CD4-positive, alpha-beta T cell (primary cell): ENCODE measurements at regions not wholly inside any gene's neighbourhood (a gene's known extent, or its start where the extent isn't known, plus 50 kb on each side); places are given as distances from the start of the nearest gene placed in this dataset.

Source experiments
- ATAC-seq: fragments of 200-7000 bp; cut with Tn5 transposase; one replicate; pipeline ENCODE4 v1.10.0; 2022; ENCODE audit warnings: mild to moderate bottlenecking; ENCODE audit not compliant: poor library complexity
- CTCF ChIA-PET: fragments of 350-600 bp; sonication (Branson Sonifier 250); formaldehyde crosslinking; loops from one replicate; lab custom pipeline; 2021; ENCODE audit warnings: antibody characterized with exemption, inconsistent platforms; lab: Charles Lee
- POLR2A ChIA-PET: fragments of 350-600 bp; sonication (Branson Sonifier 250); formaldehyde crosslinking; loops from one replicate; lab custom pipeline; 2021; ENCODE audit warnings: antibody characterized with exemption, inconsistent platforms; lab: Charles Lee
- DNase-seq, 14 experiments: peaks; one replicate each; pipeline ENCODE4 v3.0.0-alpha.2; 2013 to 2020; ENCODE audit warnings: mixed read lengths in 2 of 14
- H3K27ac ChIP-seq, 2 donors: one replicate each; pipeline versions ENCODE4 v1.5.1 to v1.7.0; 2013; ENCODE audit warnings: low read length in 2 of 2, low read depth in 1 of 2, mild to moderate bottlenecking in 1 of 2
- H3K27me3 ChIP-seq, 2 experiments: 1 replicate in 1 of 2; 2 replicates in 1 of 2; pipeline versions ENCODE4 v1.6.1 to v1.7.0; 2013; ENCODE audit warnings: low read length in 2 of 2, control low read depth in 1 of 2, mild to moderate bottlenecking in 1 of 2, moderate library complexity in 1 of 2; ENCODE audit not compliant: insufficient read depth in 2 of 2, control insufficient read depth in 1 of 2
- H3K36me3 ChIP-seq: one replicate; pipeline ENCODE4 v1.6.1; 2013; ENCODE audit warnings: low read length, control low read depth; ENCODE audit not compliant: insufficient read depth
- H3K4me1 ChIP-seq: one replicate; pipeline ENCODE4 v1.6.1; 2013; ENCODE audit warnings: low read length, control low read depth; ENCODE audit not compliant: insufficient read depth
- H3K4me3 ChIP-seq: one replicate; pipeline ENCODE4 v1.5.1; 2013; ENCODE audit warnings: mild to moderate bottlenecking, low read length, moderate library complexity
- H3K9me3 ChIP-seq, 2 experiments: 1 replicate in 1 of 2; 2 replicates in 1 of 2; pipeline versions ENCODE4 v1.6.1 to v1.7.0; 2013; ENCODE audit warnings: low read length in 2 of 2, mild to moderate bottlenecking in 2 of 2, control low read depth in 1 of 2, moderate library complexity in 1 of 2; ENCODE audit not compliant: control insufficient read depth in 1 of 2, insufficient read depth in 1 of 2
- H3K27ac Mint-ChIP-seq: one replicate; pipeline ENCODE4 v1.8.0; 2020; ENCODE audit warnings: mixed read lengths
- H3K27me3 Mint-ChIP-seq: one replicate; pipeline ENCODE4 v1.8.0; 2021; ENCODE audit warnings: mixed read lengths
- H3K36me3 Mint-ChIP-seq: one replicate; pipeline ENCODE4 v1.8.0; 2021; ENCODE audit warnings: low read depth, mixed read lengths
- H3K4me1 Mint-ChIP-seq: one replicate; pipeline ENCODE4 v1.8.0; 2021; ENCODE audit warnings: low read depth, mixed read lengths
- H3K4me3 Mint-ChIP-seq: one replicate; pipeline ENCODE4 v1.8.0; 2020; ENCODE audit warnings: mild to moderate bottlenecking, mixed read lengths
- H3K9me3 Mint-ChIP-seq: one replicate; pipeline ENCODE4 v1.8.0; 2020; ENCODE audit warnings: mixed read lengths
- CTCF ChIP-seq: fragments of 200-600 bp; IDR thresholded peaks from one replicate; pipeline ENCODE4 v1.8.0; 2022; ENCODE audit warnings: antibody characterized with exemption, mild to moderate bottlenecking
- intact Hi-C, 2 experiments: fragments of 100-400 bp; cut with DNase I in 1 of 2; cut with micrococcal nuclease in 1 of 2; formaldehyde crosslinking; loops; one replicate each; pipeline versions ENCODE4 v1.15.1 to v1.9.0; 2023 to 2025; cut with DNase I, micrococcal nuclease

- Histone ChIP-seq H3K27me3 (no peaks in the 10 kb centered on the region), H3K4me1 (no peaks in the 10 kb centered on the region), H3K9me3 (peaks cover 0 to 4% of the 10 kb centered on the region in 2 experiments), H3K4me3 (no peak overlapping the region), H3K27ac (no peak overlapping the region), H3K36me3 (no peaks in the 10 kb centered on the region)
- no peak overlapping the region for H3K4me3 Mint-ChIP-seq
- ATAC-seq: no peak
- no peak for DNase-seq
- H3K4me1 Mint-ChIP-seq: no peaks in the 10 kb centered on the region
- no peak overlapping the region for H3K27ac Mint-ChIP-seq
- H3K27me3 Mint-ChIP-seq: no peaks in the 10 kb centered on the region
- ChIA-PET POLR2A (interaction anchor here (0.6 kb wide), 1 partner anchor 662 kb away, joined by 3 read pairs; no protein-coding TSS in a partner anchor), CTCF (no interaction called here)
- H3K9me3 Mint-ChIP-seq: no peaks in the 10 kb centered on the region
- no peaks in the 10 kb centered on the region for H3K36me3 Mint-ChIP-seq
- TF ChIP-seq CTCF: no peak
- intact Hi-C loops: no loop called here
Observed at GRCh38 chr3:163916596-163917560, 1161.4 kb downstream of the SI start.

- POLR2A ChIA-PET: no interaction called here
- Histone ChIP-seq H3K9me3 (peaks cover 0 to 4% of the 10 kb centered on the region in 2 experiments), H3K4me1 (no peaks in the 10 kb centered on the region), H3K27me3 (no peaks in the 10 kb centered on the region), H3K4me3 (no peak overlapping the region), H3K36me3 (no peaks in the 10 kb centered on the region), H3K27ac (no peak overlapping the region)
- no peak overlapping the region for H3K4me3 Mint-ChIP-seq
- ATAC-seq (no peak), DNase-seq (no peak)
- TF ChIP-seq CTCF: no peak
- no peaks in the 10 kb centered on the region for H3K27me3 Mint-ChIP-seq
- CTCF ChIA-PET: no interaction called here
- H3K27ac Mint-ChIP-seq: no peak overlapping the region
- no peaks in the 10 kb centered on the region for H3K4me1 Mint-ChIP-seq
- no peaks in the 10 kb centered on the region for H3K9me3 Mint-ChIP-seq
- no peaks in the 10 kb centered on the region for H3K36me3 Mint-ChIP-seq
- intact Hi-C loops: no loop called here
Observed at GRCh38 chr3:163915280-163915679, 1163.0 kb downstream of the SI start.

- H3K27ac Mint-ChIP-seq: no peak overlapping the region
- intact Hi-C loops: no loop called here
Observed at GRCh38 chr3:163914567-163914966, 1163.7 kb downstream of the SI start.

More at GRCh38 chr3:163914567-163914966, 1163.7 kb downstream of the SI start:
- H3K4me3 ChIP-seq: no peak overlapping the region
- H3K9me3 ChIP-seq: peaks cover 0 to 4% of the 10 kb centered on the region in 2 experiments
- Mint-ChIP-seq H3K27me3 (no peaks in the 10 kb centered on the region), H3K4me1 (no peaks in the 10 kb centered on the region), H3K9me3 (no peaks in the 10 kb centered on the region), H3K36me3 (no peaks in the 10 kb centered on the region), H3K4me3 (no peak overlapping the region)
- H3K4me1 ChIP-seq: no peaks in the 10 kb centered on the region
- ChIA-PET POLR2A (no interaction called here), CTCF (no interaction called here)
- ATAC-seq (no peak), DNase-seq (no peak)
- no peak overlapping the region for H3K27ac ChIP-seq
- TF ChIP-seq CTCF: no peak
- no peaks in the 10 kb centered on the region for H3K27me3 ChIP-seq
- no peaks in the 10 kb centered on the region for H3K36me3 ChIP-seq
